ENCODE measurements at regions not wholly inside any gene's neighbourhood (a gene's known extent, or its start where the extent isn't known, plus 50 kb on each side); places are given as distances from the start of the nearest gene placed in this dataset.

- Histone ChIP-seq H3K9ac (ENCODE audit: low read length) (no peak overlapping the region), H2AFZ (ENCODE audit: low read depth, low read length) (no peak overlapping the region), H3K4me1 (ENCODE audit: insufficient read depth, low read length) (no peaks in the 10 kb centered on the region), H3K4me3 (ENCODE audit: insufficient read depth, low read depth, low read length) (no peak overlapping the region), H3K27ac (ENCODE audit: low read depth, low read length) (no peak overlapping the region), H3K4me2 (ENCODE audit: low read length) (no peak overlapping the region), H3K79me2 (ENCODE audit: insufficient read depth, low read length) (no peaks in the 10 kb centered on the region), H3K9me3 (ENCODE audit: insufficient read depth, low read depth, low read length) (no peaks in the 10 kb centered on the region), H3K36me3 (ENCODE audit: insufficient read depth, low read length) (no peaks in the 10 kb centered on the region), H4K20me1 (ENCODE audit: insufficient read depth, low read length) (no peaks in the 10 kb centered on the region), H3K27me3 (ENCODE audit: insufficient read depth, low read length) (no peaks in the 10 kb centered on the region)
- FAIRE-seq (no peak), DNase-seq (ENCODE audit: low read depth) (no peak)
- Mint-ChIP-seq H3K36me3 (ENCODE audit: low read depth, unreplicated experiment) (no peaks in the 10 kb centered on the region), H3K27me3 (ENCODE audit: low read depth, unreplicated experiment) (no peaks in the 10 kb centered on the region), H3K9me3 (ENCODE audit: unreplicated experiment) (no peaks in the 10 kb centered on the region), H3K27ac (ENCODE audit: unreplicated experiment) (no peak overlapping the region), H3K4me3 (ENCODE audit: unreplicated experiment) (no peak overlapping the region), H3K4me1 (ENCODE audit: low read depth, unreplicated experiment) (peaks cover 4% of the 10 kb centered on the region)
- TF ChIP-seq CTCF (IDR thresholded peaks at IDR 0.05; ENCODE audit: insufficient read depth, low read depth, low read length) (no peak), EZH2 (IDR thresholded peaks at IDR 0.05; ENCODE audit: insufficient read depth, low read length) (no peak)
Measured at GRCh38 chr13:63942372-63942771, 2526.7 kb upstream of the PCDH20 start.

GRCh38 chr13:63938851-63939250 is 2523.2 kb upstream of the PCDH20 start:
- H3K27me3 Mint-ChIP-seq (ENCODE audit: low read depth, unreplicated experiment): no peaks in the 10 kb centered on the region
- H3K4me1 Mint-ChIP-seq (ENCODE audit: low read depth, unreplicated experiment): peaks cover 3% of the 10 kb centered on the region
- Histone ChIP-seq H3K9ac (ENCODE audit: low read length) (no peak overlapping the region), H3K79me2 (ENCODE audit: insufficient read depth, low read length) (no peaks in the 10 kb centered on the region), H3K9me3 (ENCODE audit: insufficient read depth, low read depth, low read length) (no peaks in the 10 kb centered on the region), H3K4me3 (ENCODE audit: insufficient read depth, low read depth, low read length) (no peak overlapping the region), H3K4me1 (ENCODE audit: insufficient read depth, low read length) (no peaks in the 10 kb centered on the region), H2AFZ (ENCODE audit: low read depth, low read length) (no peak overlapping the region), H3K27ac (ENCODE audit: low read depth, low read length) (no peak overlapping the region), H3K36me3 (ENCODE audit: insufficient read depth, low read length) (no peaks in the 10 kb centered on the region), H3K27me3 (ENCODE audit: insufficient read depth, low read length) (no peaks in the 10 kb centered on the region), H3K4me2 (ENCODE audit: low read length) (no peak overlapping the region), H4K20me1 (ENCODE audit: insufficient read depth, low read length) (no peaks in the 10 kb centered on the region)
- DNase-seq (ENCODE audit: low read depth): no peak
- TF ChIP-seq CTCF (IDR thresholded peaks at IDR 0.05; ENCODE audit: insufficient read depth, low read depth, low read length) (no peak), EZH2 (IDR thresholded peaks at IDR 0.05; ENCODE audit: insufficient read depth, low read length) (no peak)
- H3K27ac Mint-ChIP-seq (ENCODE audit: unreplicated experiment): no peak overlapping the region
- no peak overlapping the region for H3K4me3 Mint-ChIP-seq (ENCODE audit: unreplicated experiment)
- H3K9me3 Mint-ChIP-seq (ENCODE audit: unreplicated experiment): peaks cover 6% of the 10 kb centered on the region
- no peaks in the 10 kb centered on the region for H3K36me3 Mint-ChIP-seq (ENCODE audit: low read depth, unreplicated experiment)
- FAIRE-seq: no peak

GRCh38 chr13:63910511-63910910 is 2494.9 kb upstream of the PCDH20 start:
- H3K4me3 Mint-ChIP-seq (ENCODE audit: unreplicated experiment): no peak overlapping the region
- peak; percentile 6 for DNase-seq (ENCODE audit: low read depth)
- no peak for FAIRE-seq

More at GRCh38 chr13:63910511-63910910, 2494.9 kb upstream of the PCDH20 start:
- H4K20me1 ChIP-seq (ENCODE audit: insufficient read depth, low read length): no peaks in the 10 kb centered on the region
- H3K9me3 ChIP-seq (ENCODE audit: insufficient read depth, low read depth, low read length): no peaks in the 10 kb centered on the region
- no peaks in the 10 kb centered on the region for H3K27me3 ChIP-seq (ENCODE audit: insufficient read depth, low read length)
- H3K36me3 ChIP-seq (ENCODE audit: insufficient read depth, low read length): no peaks in the 10 kb centered on the region
- no peaks in the 10 kb centered on the region for H3K27me3 Mint-ChIP-seq (ENCODE audit: low read depth, unreplicated experiment)
- no peak overlapping the region for H3K27ac Mint-ChIP-seq (ENCODE audit: unreplicated experiment)
- no peak overlapping the region for H2AFZ ChIP-seq (ENCODE audit: low read depth, low read length)
- H3K4me1 ChIP-seq (ENCODE audit: insufficient read depth, low read length): no peaks in the 10 kb centered on the region
- H3K4me2 ChIP-seq (ENCODE audit: low read length): no peak overlapping the region
- no peak overlapping the region for H3K9ac ChIP-seq (ENCODE audit: low read length)
- TF ChIP-seq CTCF (IDR thresholded peaks at IDR 0.05; ENCODE audit: insufficient read depth, low read depth, low read length) (no peak), EZH2 (IDR thresholded peaks at IDR 0.05; ENCODE audit: insufficient read depth, low read length) (no peak)
- H3K36me3 Mint-ChIP-seq (ENCODE audit: low read depth, unreplicated experiment): no peaks in the 10 kb centered on the region
- no peaks in the 10 kb centered on the region for H3K4me1 Mint-ChIP-seq (ENCODE audit: low read depth, unreplicated experiment)
- H3K79me2 ChIP-seq (ENCODE audit: insufficient read depth, low read length): no peaks in the 10 kb centered on the region
- H3K9me3 Mint-ChIP-seq (ENCODE audit: unreplicated experiment): no peaks in the 10 kb centered on the region
- H3K27ac ChIP-seq (ENCODE audit: low read depth, low read length): no peak overlapping the region
- no peak overlapping the region for H3K4me3 ChIP-seq (ENCODE audit: insufficient read depth, low read depth, low read length)

Data from astrocyte (in vitro differentiated cells and primary cell).